ENCODE measurements at regions not wholly inside any gene's neighbourhood (a gene's known extent, or its start where the extent isn't known, plus 50 kb on each side); places are given as distances from the start of the nearest gene placed in this dataset.

DNA sequence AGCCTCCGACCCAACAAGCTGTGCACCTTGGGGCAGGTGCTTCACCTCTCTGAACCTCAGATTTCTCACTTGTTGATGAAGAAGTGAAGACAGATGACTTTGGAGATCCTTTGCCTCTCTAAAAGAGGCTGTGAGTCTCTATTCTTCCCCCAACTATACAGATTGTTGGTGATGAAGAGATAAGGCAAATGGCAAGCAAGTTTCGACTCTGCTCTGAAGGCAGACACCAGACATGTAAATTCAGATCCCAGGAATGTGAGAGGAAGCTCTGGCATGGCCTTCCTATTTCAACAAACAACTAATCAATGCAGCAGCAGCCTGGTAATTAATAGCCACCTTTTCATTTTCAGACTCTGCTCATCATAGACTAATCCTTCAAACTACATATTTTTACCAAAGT, 74.2 kb upstream of the EGR2 start:
- no peaks in the 10 kb centered on the region for H3K4me1 ChIP-seq
- TF ChIP-seq CTCF (IDR thresholded peaks at IDR 0.05) (no peak), POLR2A (IDR thresholded peaks at IDR 0.05) (no peak)
- no peak for DNase-seq
- H3K27ac ChIP-seq, result no peak overlapping the region
- intact Hi-C loops (cut with DNase I), result no loop called here
- H3K27me3 ChIP-seq, result no peaks in the 10 kb centered on the region
- WGBS, 2 donors, result 53 to 68% methylated on average over 2 of the region's 2 CpGs
- H3K9me3 ChIP-seq, result no peaks in the 10 kb centered on the region
- H3K36me3 ChIP-seq, result no peaks in the 10 kb centered on the region
- no peak overlapping the region for H3K4me3 ChIP-seq

GRCh38 chr10:62887642-62888041, 71.5 kb upstream of the EGR2 start:
- intact Hi-C loops (cut with DNase I), result no loop called here
- Histone ChIP-seq H3K27me3 (peaks cover 0 to 3% (median 0%) of the 10 kb centered on the region in 4 donors), H3K27ac (no peak overlapping the region), H3K4me3 (no peak overlapping the region), H3K36me3 (no peaks in the 10 kb centered on the region), H3K9me3 (no peaks in the 10 kb centered on the region), H3K4me1 (no peaks in the 10 kb centered on the region)
- DNase-seq, result no peak
- TF ChIP-seq CTCF (IDR thresholded peaks at IDR 0.05), result no peak
- TF ChIP-seq POLR2A (IDR thresholded peaks at IDR 0.05), result no peak
- WGBS, 2 donors, result 74 to 82% methylated on average over 2 of the region's 2 CpGs

DNA sequence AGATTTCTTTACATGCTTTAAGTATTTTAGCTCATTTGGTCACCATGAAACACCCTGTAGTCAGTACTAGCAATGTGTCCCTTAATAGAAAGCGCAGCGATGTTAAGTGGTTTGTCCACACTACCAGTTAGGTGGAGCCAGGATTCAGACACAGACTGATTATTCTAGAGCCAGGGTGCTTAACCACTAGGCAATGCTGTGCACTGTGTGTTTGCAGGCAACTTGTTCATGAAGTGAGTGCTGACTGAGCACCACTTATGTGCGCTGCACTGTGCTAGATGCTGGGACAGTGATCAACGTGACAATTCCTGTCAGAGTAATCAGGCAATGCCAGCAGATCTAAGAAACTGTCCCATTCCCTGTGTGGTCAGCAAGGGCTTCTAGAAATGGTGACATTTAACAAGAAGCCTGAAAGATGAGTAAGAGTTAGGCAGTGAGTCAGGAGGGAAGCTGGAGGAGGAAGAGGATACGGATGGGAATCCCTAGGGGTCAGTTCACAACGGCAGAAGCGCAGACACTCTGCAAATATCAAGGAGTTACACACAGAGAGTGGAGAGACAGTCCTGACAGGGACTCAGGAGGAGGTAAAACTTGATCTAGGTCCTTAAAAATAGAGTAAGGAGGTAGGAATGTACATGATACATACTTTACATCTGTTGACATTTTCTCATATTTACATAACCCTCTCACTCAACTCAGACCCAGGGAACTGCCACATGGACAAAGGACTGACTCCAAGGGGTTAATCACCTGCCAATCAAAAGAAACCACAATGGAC, 69.7 kb upstream of the EGR2 start:
- intact Hi-C loops (cut with DNase I), result no loop called here

GRCh38 chr10:62880162-62880561, 64.0 kb upstream of the EGR2 start:
- intact Hi-C loops (cut with DNase I), result no loop called here
- Histone ChIP-seq H3K4me3 (no peak overlapping the region), H3K36me3 (no peaks in the 10 kb centered on the region), H3K27me3 (peaks cover 0 to 12% (median 0%) of the 10 kb centered on the region in 4 donors), H3K27ac (no peak overlapping the region), H3K4me1 (no peaks in the 10 kb centered on the region), H3K9me3 (no peaks in the 10 kb centered on the region)
- WGBS, 2 donors, result 30 to 57% methylated on average over 3 of the region's 3 CpGs
- TF ChIP-seq POLR2A (IDR thresholded peaks at IDR 0.05), result no peak
- no peak for TF ChIP-seq CTCF (IDR thresholded peaks at IDR 0.05)
- no peak for DNase-seq

More for the DNA sequence above, 69.7 kb upstream of the EGR2 start:
- peaks cover 0 to 3% (median 0%) of the 10 kb centered on the region in 4 donors for H3K27me3 ChIP-seq
- H3K4me1 ChIP-seq, result no peaks in the 10 kb centered on the region
- TF ChIP-seq CTCF (IDR thresholded peaks at IDR 0.05) (no peak), POLR2A (IDR thresholded peaks at IDR 0.05) (no peak)
- WGBS, 2 donors, result 61 to 65% methylated on average over 6 to 7 of the region's 7 CpGs
- H3K36me3 ChIP-seq, result no peaks in the 10 kb centered on the region
- no peak overlapping the region for H3K27ac ChIP-seq
- H3K4me3 ChIP-seq, result no peak overlapping the region
- no peak for DNase-seq
- H3K9me3 ChIP-seq, result no peaks in the 10 kb centered on the region

GRCh38 chr10:62873866-62874265, 57.7 kb upstream of the EGR2 start:
- Histone ChIP-seq H3K36me3 (no peaks in the 10 kb centered on the region), H3K4me1 (no peaks in the 10 kb centered on the region), H3K27me3 (peaks cover 0 to 5% (median 0%) of the 10 kb centered on the region in 4 donors), H3K9me3 (no peaks in the 10 kb centered on the region), H3K27ac (no peak overlapping the region), H3K4me3 (no peak overlapping the region)
- WGBS, 2 donors, result 83 to 93% methylated on average over 2 of the region's 2 CpGs
- intact Hi-C loops (cut with DNase I), result no loop called here
- no peak for DNase-seq
- TF ChIP-seq POLR2A (IDR thresholded peaks at IDR 0.05) (no peak), CTCF (IDR thresholded peaks at IDR 0.05) (no peak)

Data from esophagus squamous epithelium (tissue), 5 donors.